HG02571 (cell line): ENCODE measurements at regions not wholly inside any gene's neighbourhood (a gene's known extent, or its start where the extent isn't known, plus 50 kb on each side); places are given as distances from the start of the nearest gene placed in this dataset.

Experiments used
- ATAC-seq: cut with Tn5 transposase; IDR thresholded peaks from one replicate; pipeline ENCODE4 v1.9.1; 2021; ENCODE audit warnings: mild to moderate bottlenecking, moderate library complexity; ENCODE audit not compliant: unreplicated experiment

GRCh38 chr6:163971841-163972838, 557.6 kb downstream of the QKI start:
- no peak for ATAC-seq

- no peak for ATAC-seq
Measured at GRCh38 chr6:163970846-163971564, 556.5 kb downstream of the QKI start.

- ATAC-seq = no peak
Measured at GRCh38 chr6:163965426-163966348, 551.2 kb downstream of the QKI start.

- ATAC-seq = no peak
Measured at GRCh38 chr6:163964789-163965188, 550.3 kb downstream of the QKI start.

GRCh38 chr6:163963205-163964120, 548.9 kb downstream of the QKI start:
- no peak for ATAC-seq

GRCh38 chr6:163962627-163963117, 548.2 kb downstream of the QKI start:
- no peak for ATAC-seq

GRCh38 chr6:163960128-163960527, 545.6 kb downstream of the QKI start:
- ATAC-seq = no peak

GRCh38 chr6:163958646-163959045, 544.1 kb downstream of the QKI start:
- ATAC-seq = no peak

GRCh38 chr6:163956571-163957407, 542.3 kb downstream of the QKI start:
- peak; percentile 95 for ATAC-seq

- no peak for ATAC-seq
Measured at GRCh38 chr6:163955756-163956155, 541.2 kb downstream of the QKI start.

GRCh38 chr6:163955096-163955495, 540.6 kb downstream of the QKI start:
- ATAC-seq = no peak

- no peak for ATAC-seq
Measured at GRCh38 chr6:163954088-163954775, 539.7 kb downstream of the QKI start.

- ATAC-seq = no peak
Measured at GRCh38 chr6:163952005-163952404, 537.5 kb downstream of the QKI start.

- ATAC-seq = no peak
Measured at GRCh38 chr6:163951326-163951725, 536.8 kb downstream of the QKI start.

- ATAC-seq = no peak
Measured at GRCh38 chr6:163950159-163950558, 535.6 kb downstream of the QKI start.

- ATAC-seq = no peak
Measured at GRCh38 chr6:163949431-163949830, 534.9 kb downstream of the QKI start.

- no peak for ATAC-seq
Measured at GRCh38 chr6:163948250-163948649, 533.7 kb downstream of the QKI start.

- ATAC-seq = no peak
Measured at GRCh38 chr6:163947276-163947675, 532.8 kb downstream of the QKI start.
